NCI-H774 (cell line): ENCODE measurements at regions not wholly inside any gene's neighbourhood (a gene's known extent, or its start where the extent isn't known, plus 50 kb on each side); places are given as distances from the start of the nearest gene placed in this dataset.
"Not testable (repeated sequence)": the region's sequence is repeated elsewhere in the genome, so short reads cannot be mapped to it uniquely, and the experiment has no call there.

Experiments
- DNase-seq: peaks from one replicate; lab custom pipeline; 2025; lab: John Stamatoyannopoulos, UW

- no peak for DNase-seq
These were observed 110.2 kb downstream of the COPRS start for GRCh38 chr17:31748881-31749280.

- no peak for DNase-seq
These were observed 112.1 kb downstream of the COPRS start for GRCh38 chr17:31746884-31747495.

DNA sequence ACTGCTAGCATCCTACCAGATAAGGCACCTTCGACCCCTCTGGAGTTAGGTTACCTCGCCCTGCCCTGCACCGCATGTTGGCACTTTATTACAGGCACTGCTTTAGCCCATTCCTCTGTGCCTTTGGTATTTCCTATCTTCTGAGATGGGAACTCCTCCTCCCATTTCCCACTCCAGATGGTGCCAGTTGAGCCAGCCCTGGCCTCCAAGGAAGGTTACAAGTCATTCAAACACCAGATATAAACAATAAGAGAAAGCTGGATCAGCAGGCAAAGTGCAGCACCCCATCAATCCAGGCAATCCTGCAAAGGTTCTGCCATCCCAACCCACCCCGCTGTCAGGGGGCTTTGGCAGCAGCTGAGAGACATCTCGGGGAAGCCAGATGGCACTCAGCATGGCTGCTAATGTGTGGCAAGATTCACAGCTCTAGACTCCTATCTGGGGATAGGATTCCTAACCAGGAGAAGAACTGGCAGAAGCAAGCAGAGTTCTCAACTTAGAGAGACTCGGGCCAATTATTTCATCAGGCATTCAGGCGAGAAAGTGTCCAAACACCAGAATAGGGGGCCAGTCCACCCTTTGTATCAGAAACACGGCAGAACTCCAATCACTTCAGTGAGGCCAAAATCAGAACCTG lies 113.0 kb downstream of the COPRS start:
- no peak for DNase-seq

- DNase-seq = no peak
These were observed 114.5 kb downstream of the COPRS start for GRCh38 chr17:31744511-31744951.

- no peak for DNase-seq
These were observed 115.2 kb downstream of the COPRS start for GRCh38 chr17:31743797-31744196.

GRCh38 chr17:31741371-31741770 lies 117.7 kb downstream of the COPRS start:
- no peak for DNase-seq

DNA sequence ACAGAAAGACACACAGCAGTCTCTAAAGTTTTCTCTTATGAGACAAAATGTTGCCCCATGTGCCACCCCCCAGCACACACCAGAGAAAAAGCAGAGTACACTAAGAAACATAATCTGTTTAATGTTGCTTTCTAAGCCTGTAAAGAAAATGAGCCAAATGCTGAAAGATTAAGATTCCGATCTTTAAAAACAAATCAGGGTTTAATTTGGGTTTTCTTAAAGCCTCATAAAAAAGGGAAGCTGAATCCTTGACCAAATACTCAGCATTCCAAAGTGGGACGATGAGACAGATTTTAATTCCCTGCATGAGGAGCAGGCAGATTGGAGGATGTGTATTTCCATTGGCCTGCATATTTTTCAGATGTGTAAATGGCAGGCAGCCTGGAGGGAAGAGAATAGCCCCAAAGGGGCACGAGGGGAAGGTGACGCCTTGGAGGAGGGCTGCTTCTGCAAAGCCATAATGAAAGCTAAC lies 118.4 kb downstream of the COPRS start:
- no peak for DNase-seq

DNA sequence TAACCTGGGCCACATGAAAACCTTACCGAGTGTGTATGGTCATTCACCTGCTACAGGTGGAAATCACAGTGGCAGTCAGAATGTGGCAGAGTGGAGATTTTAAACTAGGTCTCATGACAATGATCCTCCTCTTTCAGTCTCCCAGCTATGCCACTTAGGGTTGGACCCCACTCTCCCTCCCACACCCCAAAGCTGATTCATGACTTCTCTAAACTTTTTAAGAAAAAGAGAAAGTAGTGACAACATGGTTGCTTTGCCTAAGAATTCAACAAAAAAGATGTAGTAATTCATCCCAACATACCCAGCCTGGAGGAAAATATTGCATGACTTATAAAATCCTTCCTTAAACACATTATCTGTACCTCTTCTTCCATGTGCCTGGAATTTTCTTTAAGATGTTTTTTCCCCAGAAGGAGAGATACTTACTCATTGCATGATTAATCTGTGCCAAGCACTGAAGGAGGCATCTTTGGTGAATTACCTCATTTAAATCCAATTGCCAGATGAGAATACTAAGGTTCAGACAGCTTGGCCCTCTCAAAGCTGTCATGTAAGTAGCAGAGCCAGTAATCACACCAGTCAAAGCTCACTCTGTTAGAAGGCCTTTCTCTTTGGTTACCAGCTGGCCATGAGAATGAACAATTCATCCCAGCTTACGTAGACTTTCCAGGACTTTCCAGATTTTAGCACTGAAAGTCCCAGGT lies 119.9 kb downstream of the COPRS start:
- no peak for DNase-seq

GRCh38 chr17:31738488-31738887 lies 120.6 kb downstream of the COPRS start:
- no peak for DNase-seq

GRCh38 chr17:31738067-31738466 lies 121.0 kb downstream of the COPRS start:
- DNase-seq = peak; percentile 18

DNA sequence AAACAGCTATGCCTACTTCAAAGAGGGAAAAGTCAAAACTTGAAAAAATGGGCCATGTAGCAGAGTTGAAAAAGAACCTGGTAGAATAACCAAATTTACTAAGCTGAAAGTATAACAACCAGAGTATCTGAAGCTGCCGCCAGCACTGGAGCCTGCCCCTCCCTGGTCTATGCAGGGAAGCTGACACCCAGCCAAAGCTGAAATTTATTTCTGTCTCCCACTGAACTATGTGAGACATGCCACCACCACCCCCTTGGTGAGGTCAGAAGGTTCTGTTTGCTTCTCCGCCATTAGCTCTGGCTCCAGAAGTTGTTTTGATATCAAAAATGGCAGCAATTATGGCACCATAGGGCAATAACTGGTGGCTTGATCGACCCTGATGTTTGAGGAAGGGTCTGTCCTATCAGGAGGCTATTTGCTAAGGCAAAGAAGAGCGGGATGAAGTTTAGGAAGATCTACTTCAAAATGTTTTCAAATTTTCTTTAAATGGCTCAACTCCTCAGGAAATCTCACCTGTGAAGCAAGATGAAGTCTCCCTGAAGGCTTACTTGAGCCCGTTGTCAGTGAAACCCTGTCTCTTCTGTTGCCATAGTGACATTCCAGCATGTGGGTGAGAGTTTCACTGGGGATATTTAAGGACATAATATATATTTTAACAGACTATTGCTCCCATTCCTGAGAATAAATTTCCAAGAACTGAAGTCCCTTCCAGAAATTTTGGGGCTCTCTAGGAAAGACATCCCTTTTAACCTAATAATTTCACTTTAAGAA lies 122.0 kb downstream of the COPRS start:
- DNase-seq = no peak

DNA sequence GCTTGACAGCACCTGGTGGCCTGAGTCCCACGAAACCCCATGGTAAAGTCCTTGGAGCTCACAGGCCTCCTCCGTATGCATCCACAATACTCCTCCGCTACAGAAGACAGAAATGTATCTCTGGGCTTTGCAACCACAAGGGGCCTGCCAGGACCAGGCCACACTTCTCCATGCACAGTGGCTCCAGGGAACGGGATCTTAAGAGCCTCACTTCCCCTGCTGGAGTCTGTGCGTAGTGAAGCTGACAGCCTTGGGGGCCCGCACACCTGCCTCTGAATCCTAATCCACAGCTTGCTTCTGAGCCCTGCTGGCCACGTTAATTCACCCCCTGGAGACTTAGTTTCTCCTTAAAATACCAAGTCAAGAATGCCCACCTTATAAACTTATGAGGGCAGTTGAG lies 125.7 kb downstream of the COPRS start:
- no peak for DNase-seq

DNA sequence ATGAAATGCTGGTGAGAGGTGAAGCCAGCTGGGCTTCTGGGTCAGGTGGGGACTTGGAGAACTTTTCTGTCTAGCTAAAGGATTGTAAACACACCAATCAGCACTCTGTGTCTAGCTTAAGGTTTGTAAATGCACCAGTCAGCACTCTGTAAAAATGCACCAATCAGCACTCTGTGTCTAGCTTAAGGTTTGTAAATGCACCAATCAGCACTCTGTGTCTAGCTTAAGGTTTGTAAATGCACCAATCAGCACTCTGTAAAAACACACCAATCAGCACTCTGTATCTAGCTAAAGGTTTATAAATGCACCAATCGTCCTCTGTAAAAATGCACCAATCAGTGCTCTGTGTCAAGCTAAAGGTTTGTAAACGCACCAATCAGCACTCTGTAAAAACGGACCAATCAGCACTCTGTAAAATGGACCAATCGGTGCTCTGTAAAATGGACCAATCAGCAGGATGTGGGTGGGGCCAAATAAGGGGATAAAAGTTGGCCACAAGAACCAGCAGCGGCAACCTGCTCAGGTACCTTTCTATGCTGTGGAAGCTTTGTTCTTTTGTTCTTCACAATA lies 127.4 kb downstream of the COPRS start:
- DNase-seq = not testable (repeated sequence)

DNA sequence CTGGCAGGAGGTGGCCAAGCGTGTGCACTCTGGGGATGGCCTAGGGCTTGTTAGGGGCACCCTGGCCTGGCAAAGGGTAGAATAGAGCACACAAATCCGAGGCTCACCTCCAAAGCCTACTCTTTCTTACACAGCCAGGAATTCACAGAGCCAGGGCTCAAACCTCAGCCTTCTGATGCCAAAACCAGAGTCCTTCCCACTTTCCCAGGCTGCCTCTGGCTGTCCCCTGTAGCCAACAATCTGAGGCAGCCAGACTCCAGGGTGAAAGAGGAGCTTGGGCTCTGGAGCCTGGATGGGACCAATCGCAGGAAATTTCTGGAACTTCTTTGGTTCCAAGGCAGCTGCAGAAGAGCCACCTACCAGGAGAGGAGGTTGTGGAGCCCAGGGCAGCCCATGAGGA lies 127.9 kb downstream of the COPRS start:
- no peak for DNase-seq

DNA sequence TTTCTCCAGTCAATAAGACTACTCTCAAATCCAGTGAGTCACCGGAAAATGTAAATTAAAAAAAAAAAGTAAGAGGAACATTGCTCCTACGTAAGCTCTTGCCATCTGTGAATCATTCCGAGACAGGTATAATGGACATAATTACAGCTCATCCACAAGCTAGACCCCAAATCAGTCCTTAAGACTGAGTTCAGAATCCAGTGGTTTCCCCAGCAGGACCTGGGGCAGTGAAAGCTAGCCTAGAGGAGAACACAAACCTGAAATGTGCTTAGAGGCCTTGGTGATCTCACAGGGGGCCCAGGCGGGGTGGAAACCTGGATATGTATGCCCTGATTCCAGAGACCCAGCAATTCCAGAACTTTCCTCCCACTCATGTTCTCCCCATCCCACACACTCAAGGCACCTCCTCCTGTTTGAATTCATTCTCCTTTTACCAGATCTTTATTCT lies 132.0 kb downstream of the COPRS start:
- no peak for DNase-seq

DNA sequence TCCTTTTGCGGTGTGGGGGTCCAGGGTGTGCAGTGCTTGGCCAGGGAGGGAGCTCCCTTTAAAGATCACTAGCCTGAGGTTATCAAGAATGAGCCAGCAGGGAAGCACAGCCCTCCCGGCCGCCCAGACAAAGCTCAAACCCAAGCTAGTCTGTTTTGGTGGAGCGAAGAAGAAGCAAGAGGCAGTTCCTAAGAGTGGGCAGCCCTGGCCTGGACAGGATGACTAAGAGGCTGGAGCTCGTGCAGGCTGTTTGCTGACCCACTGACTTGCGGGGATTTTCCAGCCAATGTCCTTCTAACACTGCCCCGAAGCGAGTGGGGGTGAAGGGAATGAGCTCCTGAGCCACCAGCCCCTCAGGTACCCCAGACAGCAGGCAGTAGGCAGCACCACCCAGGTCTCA lies 134.4 kb downstream of the COPRS start:
- DNase-seq = no peak

GRCh38 chr17:31724026-31724425 lies 135.0 kb downstream of the COPRS start:
- DNase-seq = no peak

DNA sequence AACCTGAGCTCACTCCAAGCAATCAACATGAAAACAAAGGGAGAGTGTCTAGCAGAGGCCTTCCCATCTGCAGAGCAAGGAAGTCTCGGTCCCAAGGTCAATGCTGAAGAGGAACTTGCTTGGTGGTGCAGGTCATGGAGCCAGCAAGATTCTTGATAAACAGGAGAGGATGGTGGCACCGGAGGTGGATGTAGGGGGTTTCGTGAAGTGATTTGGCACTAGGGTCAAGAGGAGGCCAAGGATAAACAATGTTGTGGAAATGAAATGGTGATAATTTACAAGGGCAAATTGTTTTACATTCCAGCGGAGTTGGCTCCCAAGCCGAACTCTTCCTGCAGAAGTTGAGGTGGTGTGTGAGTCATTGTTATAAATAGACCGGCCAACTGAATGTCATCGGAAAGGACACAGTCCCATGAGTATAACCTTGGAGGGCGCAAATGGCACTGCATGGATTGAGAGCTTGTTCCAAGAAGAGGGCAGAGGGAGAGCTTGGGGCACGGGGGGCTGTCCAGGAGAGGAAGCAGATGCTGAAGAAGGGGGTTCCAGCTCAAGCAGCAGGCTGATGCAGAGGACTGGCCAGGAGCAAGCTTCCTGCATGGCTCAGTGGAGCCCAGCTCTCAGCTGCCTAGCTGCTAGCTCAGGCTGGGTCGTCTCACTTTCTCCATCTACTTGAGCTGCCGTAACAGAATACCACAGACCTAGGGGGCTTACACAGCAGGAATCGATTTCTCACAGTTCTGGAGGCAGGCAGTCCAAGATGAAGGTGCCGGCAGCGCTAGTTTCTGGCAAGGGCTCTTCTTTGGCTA lies 136.6 kb downstream of the COPRS start:
- DNase-seq = no peak

GRCh38 chr17:31721291-31722025 lies 137.6 kb downstream of the COPRS start:
- no peak for DNase-seq

DNA sequence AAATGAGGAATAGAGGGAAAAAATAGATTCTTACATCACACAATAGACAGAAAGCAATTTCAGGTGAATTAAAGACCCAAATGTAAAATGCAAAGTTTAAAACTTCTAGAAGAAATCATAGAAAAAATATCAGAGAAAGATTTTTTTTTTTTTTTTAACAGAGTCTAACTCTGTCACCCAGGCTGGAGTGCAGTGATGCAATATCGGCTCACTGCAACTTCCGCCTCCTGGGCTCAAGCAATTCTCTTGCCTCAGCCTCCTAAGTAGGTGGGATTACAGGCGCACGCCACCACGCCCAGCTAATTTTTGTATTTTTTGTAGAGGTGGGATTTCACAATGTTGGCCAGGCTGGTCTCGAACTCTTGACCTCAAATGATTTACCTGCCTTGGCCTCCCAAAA lies 141.8 kb downstream of the COPRS start:
- not testable (repeated sequence) for DNase-seq

GRCh38 chr17:31715446-31715845 lies 143.6 kb downstream of the COPRS start:
- DNase-seq = no peak
